H9 (cell line): ENCODE measurements at regions not wholly inside any gene's neighbourhood (a gene's known extent, or its start where the extent isn't known, plus 50 kb on each side); places are given as distances from the start of the nearest gene placed in this dataset.

Source experiments
- DNase-seq: peaks from one replicate; pipeline ENCODE4 v3.0.0-alpha.2; 2017
- H2AFZ ChIP-seq: one replicate; pipeline ENCODE4 v1.6.1; 2013; ENCODE audit warnings: mild to moderate bottlenecking, low read length, control low read depth, moderate library complexity
- H2AK5ac ChIP-seq: 2 replicates; pipeline ENCODE4 v1.6.1; 2013; ENCODE audit warnings: low read length, control low read depth, mixed read lengths; ENCODE audit not compliant: insufficient read length
- H2BK120ac ChIP-seq: one replicate; pipeline ENCODE4 v1.6.1; 2013; ENCODE audit warnings: low read depth, mild to moderate bottlenecking, low read length, control low read depth, inconsistent platforms; ENCODE audit not compliant: poor library complexity, severe bottlenecking
- H2BK12ac ChIP-seq: 2 replicates; pipeline ENCODE4 v1.6.1; 2013; ENCODE audit warnings: low read length, control low read depth, mixed read lengths, low read depth; ENCODE audit not compliant: insufficient read length
- H2BK15ac ChIP-seq: 2 replicates; pipeline ENCODE4 v1.6.1; 2013; ENCODE audit warnings: low read depth, low read length, control low read depth
- H2BK20ac ChIP-seq: one replicate; pipeline ENCODE4 v1.6.1; 2013; ENCODE audit warnings: low read depth, mild to moderate bottlenecking, low read length, control low read depth, inconsistent platforms; ENCODE audit not compliant: poor library complexity, severe bottlenecking
- H2BK5ac ChIP-seq: 2 replicates; pipeline ENCODE4 v1.6.1; 2013; ENCODE audit warnings: low read length, control low read depth, mixed read lengths; ENCODE audit not compliant: insufficient read length
- H3K14ac ChIP-seq: 2 replicates; pipeline ENCODE4 v1.6.1; 2013; ENCODE audit warnings: low read length, control low read depth; ENCODE audit not compliant: insufficient read depth
- H3K18ac ChIP-seq: 2 replicates; pipeline ENCODE4 v1.6.1; 2013; ENCODE audit warnings: low read depth, mild to moderate bottlenecking, mixed read lengths, low read length, control low read depth; ENCODE audit not compliant: insufficient read length
- H3K23ac ChIP-seq: 2 replicates; pipeline ENCODE4 v1.6.1; 2013; ENCODE audit warnings: low read length, control low read depth, mixed read lengths, low read depth; ENCODE audit not compliant: insufficient read length
- H3K23me2 ChIP-seq: 2 replicates; pipeline ENCODE4 v1.6.1; 2013; ENCODE audit warnings: low read depth, mild to moderate bottlenecking, mixed read lengths, low read length, control low read depth; ENCODE audit not compliant: insufficient read length, poor library complexity, severe bottlenecking
- H3K27ac ChIP-seq: 2 replicates; pipeline ENCODE4 v1.5.1; 2013; ENCODE audit warnings: low read length, control low read depth, mixed read lengths, low read depth; ENCODE audit not compliant: insufficient read length
- H3K27me3 ChIP-seq: 2 replicates; pipeline ENCODE4 v1.6.1; 2013; ENCODE audit warnings: low read length, control low read depth, inconsistent platforms; ENCODE audit not compliant: insufficient read depth
- H3K4ac ChIP-seq: 2 replicates; pipeline ENCODE4 v1.6.1; 2013; ENCODE audit warnings: low read depth, mild to moderate bottlenecking, control low read depth, inconsistent platforms, low read length, moderate library complexity
- H3K4me1 ChIP-seq: 2 replicates; pipeline ENCODE4 v1.6.1; 2013; ENCODE audit warnings: low read length, control low read depth, inconsistent platforms; ENCODE audit not compliant: insufficient read depth
- H3K4me2 ChIP-seq: 2 replicates; pipeline ENCODE4 v1.6.1; 2013; ENCODE audit warnings: low read length, control low read depth, mixed read lengths; ENCODE audit not compliant: insufficient read length, insufficient read depth
- H3K56ac ChIP-seq: 2 replicates; pipeline ENCODE4 v1.6.1; 2013; ENCODE audit warnings: low read depth, mild to moderate bottlenecking, mixed read lengths, low read length, control low read depth; ENCODE audit not compliant: insufficient read length
- H3K79me1 ChIP-seq: 2 replicates; pipeline ENCODE4 v1.6.1; 2013; ENCODE audit warnings: low read depth, mild to moderate bottlenecking, moderate library complexity, low read length, control low read depth, inconsistent platforms; ENCODE audit not compliant: insufficient read depth, poor library complexity, severe bottlenecking
- H3K79me2 ChIP-seq: 2 replicates; pipeline ENCODE4 v1.6.1; 2013; ENCODE audit warnings: low read length, control low read depth, inconsistent platforms; ENCODE audit not compliant: insufficient read depth
- H3K9ac ChIP-seq: 2 replicates; pipeline ENCODE4 v1.6.1; 2013; ENCODE audit warnings: low read length, control low read depth, mixed read lengths; ENCODE audit not compliant: insufficient read length; ENCODE audit errors: extremely low read depth
- H3K9me3 ChIP-seq: one replicate; pipeline ENCODE4 v1.6.1; 2013; ENCODE audit warnings: low read depth, low read length, inconsistent platforms; ENCODE audit not compliant: control insufficient read depth
- H3T11ph ChIP-seq: one replicate; pipeline ENCODE4 v1.6.1; 2013; ENCODE audit warnings: mild to moderate bottlenecking, low read length, control low read depth, inconsistent platforms
- H4K20me1 ChIP-seq: one replicate; pipeline ENCODE4 v1.6.1; 2013; ENCODE audit not compliant: control insufficient read depth, insufficient read length, insufficient read depth
- H4K5ac ChIP-seq: 2 replicates; pipeline ENCODE4 v1.6.1; 2013; ENCODE audit warnings: low read depth, mild to moderate bottlenecking, mixed read lengths, low read length, control low read depth; ENCODE audit not compliant: insufficient read length
- H4K8ac ChIP-seq: replicated peaks from 2 replicates; pipeline ENCODE4 v1.6.1; 2013; ENCODE audit warnings: low read length, control low read depth, mixed read lengths, low read depth; ENCODE audit not compliant: insufficient read length
- H4K91ac ChIP-seq: 2 replicates; pipeline ENCODE4 v1.6.1; 2013; ENCODE audit warnings: low read depth, mild to moderate bottlenecking, moderate library complexity, mixed read lengths, low read length, control low read depth; ENCODE audit not compliant: insufficient read length
- H3K27ac Mint-ChIP-seq, 3 experiments: 2 replicates in 2 of 3; 3 replicates in 1 of 3; pipeline ENCODE4 v1.8.0; 2020 to 2021; ENCODE audit warnings: mixed read lengths in 3 of 3, mild to moderate bottlenecking in 1 of 3, moderate library complexity in 1 of 3
- H3K27me3 Mint-ChIP-seq: 2 replicates; pipeline ENCODE4 v1.8.0; 2021; ENCODE audit warnings: low read depth, mild to moderate bottlenecking, moderate library complexity, mixed read lengths
- H3K36me3 Mint-ChIP-seq, 3 experiments: 2 replicates in 2 of 3; 3 replicates in 1 of 3; pipeline ENCODE4 v1.8.0; 2020 to 2021; ENCODE audit warnings: low read depth in 3 of 3, mixed read lengths in 3 of 3; ENCODE audit not compliant: insufficient read depth in 1 of 3
- H3K4me1 Mint-ChIP-seq, 2 experiments: 2 replicates each; pipeline ENCODE4 v1.8.0; 2020; ENCODE audit warnings: mixed read lengths in 2 of 2
- H3K4me3 Mint-ChIP-seq, 2 experiments: 2 replicates in 1 of 2; 3 replicates in 1 of 2; pipeline ENCODE4 v1.8.0; 2020 to 2021; ENCODE audit warnings: mild to moderate bottlenecking in 2 of 2, mixed read lengths in 2 of 2, moderate library complexity in 1 of 2
- H3K9me3 Mint-ChIP-seq, 2 experiments: 2 replicates in 1 of 2; 3 replicates in 1 of 2; pipeline ENCODE4 v1.8.0; 2020; ENCODE audit warnings: mild to moderate bottlenecking in 2 of 2, mixed read lengths in 2 of 2, moderate library complexity in 1 of 2
- WGBS: extraction: QIAGEN DNeasy Blood & Tissue Kit; methylation state at CpG from one replicate; pipeline ENCODE4 v1.1.7; 2013; ENCODE audit warnings: missing lambda C conversion rate, low lambda C conversion rate, mixed read lengths; ENCODE audit not compliant: insufficient read length; ENCODE audit errors: extremely low coverage; 5-methylcytosine and 5-hydroxymethylcytosine counted together
- TF ChIP-seq, protein P1 (sequence below): fragments of 200-600 bp; sonication (generic); conservative IDR thresholded peaks from 3 replicates; pipeline ENCODE4 v1.8.0; 2021; ENCODE audit warnings: antibody characterized with exemption, mild to moderate bottlenecking

DNA sequence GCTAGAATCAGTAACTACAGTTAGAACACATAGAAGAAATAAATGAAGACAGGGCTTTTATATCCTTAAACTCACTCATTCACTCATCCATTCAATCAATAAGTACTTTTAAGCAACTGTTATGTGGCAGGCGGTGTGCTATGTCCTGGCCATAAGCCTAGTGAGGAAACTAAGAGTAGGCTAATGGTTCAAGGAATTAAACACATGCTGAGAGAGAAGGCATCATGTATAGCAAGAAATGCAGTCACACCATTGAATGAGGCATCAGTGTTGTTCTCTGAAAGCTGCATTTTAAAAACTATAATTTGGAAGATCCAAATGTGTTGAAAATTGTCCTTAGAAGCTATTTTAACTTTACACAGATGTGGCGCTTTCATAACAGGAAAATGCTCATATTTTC, 86.5 kb upstream of the DTNA start:
- Histone ChIP-seq H3K79me2 (no peaks in the 10 kb centered on the region), H4K8ac (no peak overlapping the region), H3K27ac (no peak overlapping the region), H2AK5ac (no peak overlapping the region), H3K79me1 (no peaks in the 10 kb centered on the region), H2BK20ac (no peak overlapping the region), H3K27me3 (no peaks in the 10 kb centered on the region), H4K91ac (no peak overlapping the region), H2BK12ac (no peak overlapping the region), H3K23ac (no peak overlapping the region), H2BK5ac (no peak overlapping the region), H2BK120ac (no peak overlapping the region), H4K5ac (no peak overlapping the region), H3K9me3 (no peaks in the 10 kb centered on the region), H3K23me2 (no peaks in the 10 kb centered on the region), H3K4ac (no peak overlapping the region), H3T11ph (no peak overlapping the region), H2BK15ac (no peak overlapping the region), H3K14ac (no peak overlapping the region), H2AFZ (no peak overlapping the region), H3K4me1 (no peaks in the 10 kb centered on the region), H3K4me2 (no peak overlapping the region), H4K20me1 (no peaks in the 10 kb centered on the region), H3K56ac (no peak overlapping the region), H3K18ac (no peak overlapping the region), H3K9ac (no peak overlapping the region)
- no CpG with 5 or more reads among the region's 2 CpGs for WGBS
- peaks cover 5 to 13% (median 10%) of the 10 kb centered on the region in 3 experiments for H3K36me3 Mint-ChIP-seq
- H3K27me3 Mint-ChIP-seq, result no peaks in the 10 kb centered on the region; the same call in 1 of the 2 replicates
- H3K4me1 Mint-ChIP-seq, result peaks cover 0 to 3% of the 10 kb centered on the region in 2 experiments; a peak in 2 of 4 replicates
- H3K27ac Mint-ChIP-seq, result no peak overlapping the region
- H3K4me3 Mint-ChIP-seq, result no peak overlapping the region
- TF ChIP-seq, protein P1, sequence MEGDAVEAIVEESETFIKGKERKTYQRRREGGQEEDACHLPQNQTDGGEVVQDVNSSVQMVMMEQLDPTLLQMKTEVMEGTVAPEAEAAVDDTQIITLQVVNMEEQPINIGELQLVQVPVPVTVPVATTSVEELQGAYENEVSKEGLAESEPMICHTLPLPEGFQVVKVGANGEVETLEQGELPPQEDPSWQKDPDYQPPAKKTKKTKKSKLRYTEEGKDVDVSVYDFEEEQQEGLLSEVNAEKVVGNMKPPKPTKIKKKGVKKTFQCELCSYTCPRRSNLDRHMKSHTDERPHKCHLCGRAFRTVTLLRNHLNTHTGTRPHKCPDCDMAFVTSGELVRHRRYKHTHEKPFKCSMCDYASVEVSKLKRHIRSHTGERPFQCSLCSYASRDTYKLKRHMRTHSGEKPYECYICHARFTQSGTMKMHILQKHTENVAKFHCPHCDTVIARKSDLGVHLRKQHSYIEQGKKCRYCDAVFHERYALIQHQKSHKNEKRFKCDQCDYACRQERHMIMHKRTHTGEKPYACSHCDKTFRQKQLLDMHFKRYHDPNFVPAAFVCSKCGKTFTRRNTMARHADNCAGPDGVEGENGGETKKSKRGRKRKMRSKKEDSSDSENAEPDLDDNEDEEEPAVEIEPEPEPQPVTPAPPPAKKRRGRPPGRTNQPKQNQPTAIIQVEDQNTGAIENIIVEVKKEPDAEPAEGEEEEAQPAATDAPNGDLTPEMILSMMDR, result no peak
- DNase-seq, result no peak
- H3K9me3 Mint-ChIP-seq, result peaks cover 9 to 12% of the 10 kb centered on the region in 2 experiments; a peak in 4 of 5 replicates
